ENCODE measurements at regions not wholly inside any gene's neighbourhood (a gene's known extent, or its start where the extent isn't known, plus 50 kb on each side); places are given as distances from the start of the nearest gene placed in this dataset.

DNA sequence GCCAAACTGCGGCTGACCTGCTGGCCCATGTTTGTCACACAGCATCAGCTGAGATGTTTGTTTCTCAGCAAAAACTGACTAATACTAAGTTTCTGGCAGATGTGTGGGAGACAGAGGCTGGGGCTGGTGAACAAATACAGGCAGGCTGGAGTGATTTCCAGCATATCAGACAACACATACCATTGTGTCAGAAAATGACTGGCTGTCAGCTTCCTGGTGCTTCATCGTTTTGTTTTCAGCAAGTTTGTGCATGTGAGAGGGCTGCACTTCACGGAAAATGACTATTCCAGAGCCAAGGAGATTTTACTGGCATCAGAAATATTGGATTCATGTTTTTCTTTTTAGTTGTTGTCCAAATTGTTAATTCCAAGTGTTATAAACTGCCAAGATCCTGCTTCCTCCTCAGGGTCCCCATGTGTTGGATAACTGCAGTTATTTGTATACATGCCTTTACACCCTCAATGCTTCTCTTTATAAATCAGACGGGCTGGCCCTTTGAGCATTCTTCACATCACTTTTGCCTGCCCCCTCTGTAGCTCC, 145.7 kb downstream of the GALC start:
- no peak for DNase-seq (ENCODE audit: low read depth)
- H3K4me3 ChIP-seq (ENCODE audit: low read depth, low read length) = no peak overlapping the region
- TF ChIP-seq, protein P1, sequence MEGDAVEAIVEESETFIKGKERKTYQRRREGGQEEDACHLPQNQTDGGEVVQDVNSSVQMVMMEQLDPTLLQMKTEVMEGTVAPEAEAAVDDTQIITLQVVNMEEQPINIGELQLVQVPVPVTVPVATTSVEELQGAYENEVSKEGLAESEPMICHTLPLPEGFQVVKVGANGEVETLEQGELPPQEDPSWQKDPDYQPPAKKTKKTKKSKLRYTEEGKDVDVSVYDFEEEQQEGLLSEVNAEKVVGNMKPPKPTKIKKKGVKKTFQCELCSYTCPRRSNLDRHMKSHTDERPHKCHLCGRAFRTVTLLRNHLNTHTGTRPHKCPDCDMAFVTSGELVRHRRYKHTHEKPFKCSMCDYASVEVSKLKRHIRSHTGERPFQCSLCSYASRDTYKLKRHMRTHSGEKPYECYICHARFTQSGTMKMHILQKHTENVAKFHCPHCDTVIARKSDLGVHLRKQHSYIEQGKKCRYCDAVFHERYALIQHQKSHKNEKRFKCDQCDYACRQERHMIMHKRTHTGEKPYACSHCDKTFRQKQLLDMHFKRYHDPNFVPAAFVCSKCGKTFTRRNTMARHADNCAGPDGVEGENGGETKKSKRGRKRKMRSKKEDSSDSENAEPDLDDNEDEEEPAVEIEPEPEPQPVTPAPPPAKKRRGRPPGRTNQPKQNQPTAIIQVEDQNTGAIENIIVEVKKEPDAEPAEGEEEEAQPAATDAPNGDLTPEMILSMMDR (IDR thresholded peaks at IDR 0.05; ENCODE audit: insufficient read depth, low read depth, low read length) = no peak

DNA sequence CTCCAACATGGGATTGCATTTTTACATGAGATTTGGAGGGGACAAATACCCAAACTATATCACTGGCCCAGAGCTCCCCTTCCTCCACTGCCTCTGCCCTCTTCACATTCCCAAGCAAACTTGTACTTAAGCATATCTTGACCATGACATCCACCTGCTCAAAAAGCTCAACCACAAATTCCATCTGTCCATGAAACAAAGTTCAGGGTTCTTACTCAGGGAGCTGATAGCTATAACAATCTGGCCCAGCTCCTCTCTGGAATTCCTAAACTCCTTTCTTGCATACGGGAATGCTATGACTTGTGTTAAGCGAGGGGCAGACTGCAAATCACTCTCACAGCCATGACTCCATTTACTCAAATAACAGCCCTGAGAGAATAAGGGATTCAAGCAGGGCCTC, 152.1 kb downstream of the GALC start:
- DNase-seq (ENCODE audit: low read depth) = no peak
- no peak overlapping the region for H3K4me3 ChIP-seq (ENCODE audit: low read depth, low read length)
- TF ChIP-seq, protein P1 (IDR thresholded peaks at IDR 0.05; ENCODE audit: insufficient read depth, low read depth, low read length) = no peak

DNA sequence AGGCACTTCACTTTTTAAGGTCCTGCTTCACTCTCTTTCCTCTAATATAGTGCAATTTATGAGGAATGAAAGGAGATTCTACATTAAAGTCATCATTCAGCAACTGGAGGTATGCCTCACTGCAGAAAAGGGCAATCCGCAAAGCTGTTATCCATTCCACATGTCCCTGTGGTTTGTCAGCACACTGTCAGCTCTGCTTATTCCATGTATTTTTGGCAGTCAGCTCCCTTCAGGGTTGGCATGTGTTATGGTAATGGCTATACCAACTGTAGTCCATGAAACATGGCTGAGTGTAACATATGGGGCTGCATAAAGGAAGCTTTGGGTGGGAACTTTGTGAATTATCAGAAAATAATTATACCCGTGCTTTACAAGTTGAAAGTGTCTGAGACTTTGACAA, 154.1 kb downstream of the GALC start:
- no peak for DNase-seq (ENCODE audit: low read depth)
- TF ChIP-seq, protein P1 (IDR thresholded peaks at IDR 0.05; ENCODE audit: insufficient read depth, low read depth, low read length) = no peak
- no peak overlapping the region for H3K4me3 ChIP-seq (ENCODE audit: low read depth, low read length)

DNA sequence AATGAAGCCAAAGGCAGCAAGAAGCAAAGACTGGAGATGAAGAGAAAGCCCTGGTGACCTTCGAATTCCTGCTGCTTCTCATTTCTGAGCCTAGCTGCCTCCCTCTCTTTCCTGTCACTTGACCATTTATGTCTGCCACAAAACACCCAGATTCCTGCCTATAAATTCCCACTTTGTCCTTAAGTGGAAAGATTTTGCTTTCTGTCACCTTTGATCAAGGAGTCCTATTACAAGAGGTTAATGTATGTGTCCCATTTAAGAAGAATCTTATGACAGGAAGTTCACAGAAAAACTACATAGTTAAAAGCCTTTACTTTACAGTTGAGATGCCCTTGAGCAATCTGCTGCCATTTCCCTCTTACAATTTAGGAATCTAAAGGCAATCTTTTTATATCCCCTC, 155.7 kb downstream of the GALC start:
- no peak overlapping the region for H3K4me3 ChIP-seq (ENCODE audit: low read depth, low read length)
- TF ChIP-seq, protein P1 (IDR thresholded peaks at IDR 0.05; ENCODE audit: insufficient read depth, low read depth, low read length) = no peak
- no peak for DNase-seq (ENCODE audit: low read depth)

DNA sequence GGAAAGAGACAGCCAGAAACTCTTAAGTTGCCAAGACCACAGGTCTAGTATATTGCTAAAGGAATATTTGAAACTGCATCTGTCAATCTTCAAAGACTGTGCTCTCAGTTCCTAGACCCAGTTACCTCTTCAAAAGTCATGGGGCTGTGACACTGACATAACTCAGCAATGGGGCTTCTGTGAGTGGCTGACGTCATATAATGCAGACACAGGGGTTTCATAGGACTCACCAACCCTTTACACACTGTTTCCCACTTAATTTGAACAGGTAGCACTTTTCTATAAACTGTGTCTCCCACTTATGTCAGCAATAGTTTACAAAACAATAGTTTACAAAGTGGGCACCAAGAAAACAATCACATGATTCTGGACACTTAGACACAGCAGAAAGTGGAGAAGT, 158.4 kb downstream of the GALC start:
- TF ChIP-seq, protein P1 (IDR thresholded peaks at IDR 0.05; ENCODE audit: insufficient read depth, low read depth, low read length) = no peak
- DNase-seq (ENCODE audit: low read depth) = no peak
- no peak overlapping the region for H3K4me3 ChIP-seq (ENCODE audit: low read depth, low read length)

DNA sequence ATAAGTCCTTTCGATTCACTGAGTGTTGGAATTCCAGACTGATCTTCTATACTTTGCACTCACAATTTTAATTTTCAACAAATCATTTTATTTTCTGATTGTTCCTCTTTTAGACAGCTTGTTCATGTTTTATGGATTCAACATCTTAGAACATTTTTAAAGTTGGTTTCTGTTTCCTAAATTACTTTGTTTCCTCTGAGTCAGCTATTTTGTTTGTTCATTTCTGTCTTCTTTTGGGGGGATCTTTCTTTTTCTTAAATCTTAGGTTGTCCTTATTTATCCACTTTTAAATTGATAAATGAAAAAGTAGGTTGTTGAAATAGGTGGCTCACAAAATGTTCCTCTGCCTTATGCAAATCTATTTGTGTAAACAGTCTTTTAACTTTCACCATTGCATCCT, 160.0 kb downstream of the GALC start:
- DNase-seq (ENCODE audit: low read depth) = no peak
- TF ChIP-seq, protein P1 (IDR thresholded peaks at IDR 0.05; ENCODE audit: insufficient read depth, low read depth, low read length) = no peak
- no peak overlapping the region for H3K4me3 ChIP-seq (ENCODE audit: low read depth, low read length)

DNA sequence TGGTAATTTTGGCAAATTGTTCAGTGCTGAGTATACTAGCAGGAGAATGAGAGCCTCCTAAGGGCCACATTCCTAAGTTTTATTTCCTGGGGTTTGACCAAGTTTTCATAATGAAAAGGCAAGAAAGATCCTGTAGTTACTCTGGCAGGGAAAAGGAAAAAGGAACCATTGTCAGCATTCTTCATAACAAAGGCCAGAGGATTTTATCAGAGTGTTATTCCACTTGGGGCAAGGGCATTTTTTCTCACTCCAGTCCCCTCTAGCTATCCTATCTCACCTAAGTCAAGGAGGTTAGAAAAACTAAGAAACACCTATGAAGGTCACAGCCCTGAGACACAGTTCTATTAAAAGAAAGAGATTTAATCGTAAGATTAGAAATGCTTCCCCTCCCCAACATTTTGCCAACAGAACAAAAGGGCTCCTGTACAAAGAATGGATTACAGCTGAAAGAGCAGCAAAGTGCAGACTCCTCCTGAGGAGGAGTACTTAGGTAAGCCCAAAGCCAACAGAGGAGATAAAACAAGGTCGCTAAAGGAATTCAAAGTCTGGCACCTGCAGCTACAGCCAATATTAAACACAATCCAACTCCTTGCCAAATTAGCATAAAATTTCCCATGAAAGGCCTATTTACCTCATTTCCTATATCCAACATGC, 162.4 kb downstream of the GALC start:
- H3K4me3 ChIP-seq (ENCODE audit: low read depth, low read length) = no peak overlapping the region
- TF ChIP-seq, protein P1 (IDR thresholded peaks at IDR 0.05; ENCODE audit: insufficient read depth, low read depth, low read length) = no peak
- DNase-seq (ENCODE audit: low read depth) = no peak

Measured in fibroblast of villous mesenchyme (primary cell).